GM11168 (cell line): ENCODE measurements at regions not wholly inside any gene's neighbourhood (a gene's known extent, or its start where the extent isn't known, plus 50 kb on each side); places are given as distances from the start of the nearest gene placed in this dataset.

ENCODE experiments used
- in situ Hi-C: fragments of 300-500 bp; cut with MboI; formaldehyde crosslinking; loops from one replicate; pipeline ENCODE4 v1.12.0; 2022; ENCODE audit warnings: low sequenced_read_pairs; ENCODE audit not compliant: unreplicated experiment

DNA sequence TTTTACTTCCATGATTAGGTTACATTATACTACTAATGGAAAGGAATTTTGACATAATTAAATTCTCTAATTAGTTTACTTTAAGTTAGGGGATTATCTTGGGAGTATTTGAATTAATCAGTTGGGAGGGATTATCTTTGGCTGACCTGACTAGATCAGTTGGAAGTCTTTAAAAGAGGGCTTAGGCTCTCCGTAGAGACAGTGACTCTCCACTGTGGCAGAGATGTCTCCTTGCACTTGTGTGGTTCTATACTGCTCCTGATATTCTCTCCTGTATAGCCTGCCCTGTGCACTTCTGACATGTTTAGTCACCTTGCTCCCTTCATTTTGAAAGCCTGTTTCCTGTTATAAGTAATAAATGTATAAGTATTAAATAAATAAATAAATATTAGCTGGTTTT lies 1612.3 kb upstream of the PRR20A start:
- in situ Hi-C loops = no loop called here

DNA sequence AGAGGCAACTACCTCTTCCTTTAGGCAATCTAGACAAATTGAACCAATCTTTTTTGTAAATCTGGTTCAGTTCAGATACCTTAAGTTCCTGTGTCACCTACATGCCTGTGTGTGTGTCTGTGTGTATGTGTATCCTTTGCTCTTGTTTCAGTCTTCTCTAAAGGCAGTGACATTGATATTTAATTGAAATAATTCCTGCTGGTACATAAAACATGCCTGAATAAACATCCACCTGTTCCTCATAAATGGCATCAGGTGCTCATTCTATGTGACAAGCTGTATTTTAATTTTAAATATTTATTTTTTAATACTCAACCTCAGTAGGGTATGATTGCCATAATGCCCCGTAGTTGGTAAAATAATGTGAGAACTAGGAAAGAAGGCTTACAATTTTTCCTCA lies 1606.4 kb upstream of the PRR20A start:
- in situ Hi-C loops = no loop called here

DNA sequence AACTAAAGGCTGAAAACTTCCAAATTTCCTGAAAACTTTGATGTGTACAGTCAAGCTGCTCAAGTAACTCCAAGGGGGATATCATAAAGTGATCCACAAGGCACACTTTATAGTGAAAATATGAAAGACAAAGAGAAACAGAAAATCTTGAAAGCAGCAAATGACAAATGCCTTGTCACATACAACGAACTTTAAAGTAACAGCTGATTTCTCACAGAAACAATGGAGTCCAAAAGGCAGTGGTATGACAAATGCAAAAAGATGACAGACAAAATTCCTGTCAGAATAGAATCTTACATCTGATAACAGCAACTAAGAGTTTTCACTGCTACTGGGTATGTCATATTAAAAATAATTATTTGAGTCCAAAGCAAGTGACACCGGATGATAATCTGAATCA lies 1602.3 kb upstream of the PRR20A start:
- in situ Hi-C loops = no loop called here

DNA sequence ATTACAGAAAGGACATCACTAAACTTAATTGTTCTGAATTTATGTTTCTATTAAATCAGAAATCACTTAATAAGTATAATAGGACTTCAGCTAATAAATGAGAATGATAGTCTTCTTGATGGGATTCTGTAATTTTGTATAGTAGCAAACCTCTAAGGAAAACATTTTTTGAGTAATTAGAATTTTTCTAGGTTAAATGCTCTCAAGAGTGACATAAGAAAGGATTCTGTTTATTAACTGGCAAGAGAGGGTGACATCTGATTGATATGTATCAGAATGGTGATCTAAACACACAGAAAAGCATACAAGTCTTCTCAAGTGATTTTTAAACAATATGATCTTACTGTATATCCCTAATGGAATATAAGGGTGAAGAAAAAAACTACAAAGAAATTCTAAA lies 1597.7 kb upstream of the PRR20A start:
- in situ Hi-C loops = no loop called here

DNA sequence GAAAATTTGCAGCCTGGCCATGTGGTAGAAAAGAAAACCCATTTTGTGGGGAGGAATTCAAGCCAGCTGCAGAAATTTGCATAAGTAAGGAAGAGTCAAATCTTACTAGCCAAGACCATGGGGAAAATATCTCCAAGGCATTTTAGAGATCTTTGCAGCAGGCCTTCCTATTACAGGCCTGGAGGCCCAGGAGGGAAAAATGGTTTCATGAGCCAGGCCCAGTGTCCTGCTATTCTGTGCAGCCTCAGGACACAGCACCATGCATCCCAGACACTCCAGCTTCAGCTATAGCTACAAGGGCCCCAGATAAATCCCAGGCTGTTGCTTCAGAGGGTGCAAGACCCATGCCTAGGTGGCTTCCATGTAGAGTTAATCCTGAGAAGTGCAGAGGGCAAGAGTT lies 1590.1 kb upstream of the PRR20A start:
- in situ Hi-C loops = no loop called here

DNA sequence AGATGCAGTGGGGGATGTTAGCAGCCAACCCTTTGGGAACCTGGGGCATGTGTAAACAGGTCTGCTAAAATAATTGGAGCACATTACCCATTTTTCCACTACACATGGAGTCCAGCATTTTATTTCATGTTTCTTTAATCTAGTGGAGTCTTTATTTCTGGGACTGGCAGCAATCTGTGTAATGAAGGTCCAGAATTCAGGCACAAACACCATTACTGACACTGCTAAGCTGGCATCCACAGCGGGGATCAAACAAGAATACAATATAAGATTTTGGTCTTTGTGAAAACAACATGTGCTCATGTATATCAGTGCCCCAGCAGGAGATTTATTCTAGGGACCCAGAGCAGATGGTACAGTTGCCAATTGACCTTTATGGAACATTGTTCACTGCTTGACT lies 1587.0 kb upstream of the PRR20A start:
- in situ Hi-C loops = no loop called here

DNA sequence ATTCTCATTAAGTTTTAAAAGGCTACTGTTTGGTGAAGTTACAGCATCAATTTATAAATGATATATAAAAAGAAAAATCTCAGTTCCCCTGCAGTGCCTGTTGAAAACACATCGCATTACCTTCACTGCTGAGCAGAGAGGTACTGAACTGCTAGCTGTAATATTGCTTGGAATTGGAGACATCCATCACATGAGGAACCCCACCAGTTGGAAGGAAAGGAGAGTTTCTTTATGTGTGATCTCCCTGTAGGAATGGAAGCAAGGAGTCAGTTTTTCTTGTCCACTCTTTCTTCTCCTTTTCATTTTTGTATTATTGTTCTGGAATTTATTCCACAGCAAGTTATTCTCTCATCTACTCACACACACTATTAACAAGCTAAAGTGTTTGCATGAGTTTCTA lies 1586.0 kb upstream of the PRR20A start:
- in situ Hi-C loops = no loop called here

DNA sequence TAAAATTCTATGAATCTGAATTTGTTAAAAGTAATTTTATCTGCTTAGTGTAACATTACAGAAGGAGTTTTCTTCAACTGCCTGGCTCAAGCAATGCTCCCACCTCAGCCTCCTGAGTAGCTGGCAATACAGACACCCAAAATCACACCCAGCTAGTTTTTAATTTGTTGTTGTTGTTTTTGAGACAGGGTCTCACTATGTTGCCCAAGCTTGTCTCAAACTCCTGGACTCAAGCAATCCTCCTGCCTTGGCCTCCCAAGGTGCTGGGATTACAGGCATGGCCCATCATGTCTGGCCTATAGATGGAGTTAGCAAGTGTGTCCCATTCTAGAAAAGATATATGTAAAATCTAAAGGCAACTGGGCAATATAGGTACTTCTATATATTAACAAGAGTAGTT lies 1580.4 kb upstream of the PRR20A start:
- in situ Hi-C loops = no loop called here

DNA sequence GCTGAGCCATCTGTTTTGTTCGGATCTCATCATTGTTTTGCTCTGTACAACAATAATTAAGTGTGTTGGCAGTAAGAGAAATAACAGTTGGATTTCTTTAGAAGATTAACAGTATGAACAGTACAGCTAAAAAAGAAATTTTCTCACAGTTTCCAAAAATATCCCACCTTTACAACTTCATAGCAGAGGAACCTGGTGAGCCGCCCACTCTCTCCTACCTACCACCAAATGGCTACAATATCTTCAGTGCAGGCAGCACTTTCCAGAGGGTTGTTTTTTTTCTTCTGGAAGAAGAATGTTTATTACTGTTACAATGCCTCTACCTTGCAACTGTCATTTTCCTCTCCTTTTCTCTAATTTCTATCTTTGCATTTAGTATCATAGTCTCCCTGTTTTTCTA lies 1577.5 kb upstream of the PRR20A start:
- in situ Hi-C loops = no loop called here

DNA sequence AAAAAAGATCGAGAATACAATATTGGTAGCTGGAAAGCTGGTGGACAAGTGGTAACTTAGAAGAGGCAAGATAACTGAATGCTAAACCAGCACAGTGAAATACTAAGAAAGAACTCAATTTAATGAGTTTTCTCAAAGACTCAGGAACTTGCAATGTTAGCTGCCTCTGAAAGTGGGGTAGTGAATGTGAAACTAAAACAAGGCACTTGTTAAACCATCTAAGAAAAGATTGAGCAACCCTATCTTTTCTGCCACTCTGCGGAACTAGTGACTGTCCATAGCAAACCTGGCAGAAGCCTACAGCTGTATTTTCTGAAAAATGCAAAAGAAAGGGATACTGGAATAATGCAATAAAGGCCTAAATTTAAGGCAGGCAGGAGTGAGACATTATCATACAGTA lies 1574.4 kb upstream of the PRR20A start:
- in situ Hi-C loops = no loop called here

DNA sequence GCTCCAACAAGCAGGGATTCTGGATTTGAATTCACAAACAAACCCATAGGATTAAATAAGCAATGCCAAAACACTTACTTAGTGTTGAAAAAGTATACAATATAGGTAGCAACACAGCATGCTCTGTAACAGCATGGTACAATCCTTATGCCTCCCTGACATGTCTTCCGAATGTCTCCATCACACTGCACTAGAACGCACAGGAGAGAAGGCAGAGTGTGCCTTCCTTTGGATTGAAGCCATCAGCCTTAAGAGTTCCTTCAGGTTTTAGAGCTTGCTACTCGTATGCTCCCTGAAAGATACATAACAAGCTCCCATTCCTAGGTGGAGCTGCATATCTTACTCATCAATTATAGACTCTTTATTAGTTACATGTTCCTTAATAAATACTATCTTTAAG lies 1573.9 kb upstream of the PRR20A start:
- in situ Hi-C loops = no loop called here

DNA sequence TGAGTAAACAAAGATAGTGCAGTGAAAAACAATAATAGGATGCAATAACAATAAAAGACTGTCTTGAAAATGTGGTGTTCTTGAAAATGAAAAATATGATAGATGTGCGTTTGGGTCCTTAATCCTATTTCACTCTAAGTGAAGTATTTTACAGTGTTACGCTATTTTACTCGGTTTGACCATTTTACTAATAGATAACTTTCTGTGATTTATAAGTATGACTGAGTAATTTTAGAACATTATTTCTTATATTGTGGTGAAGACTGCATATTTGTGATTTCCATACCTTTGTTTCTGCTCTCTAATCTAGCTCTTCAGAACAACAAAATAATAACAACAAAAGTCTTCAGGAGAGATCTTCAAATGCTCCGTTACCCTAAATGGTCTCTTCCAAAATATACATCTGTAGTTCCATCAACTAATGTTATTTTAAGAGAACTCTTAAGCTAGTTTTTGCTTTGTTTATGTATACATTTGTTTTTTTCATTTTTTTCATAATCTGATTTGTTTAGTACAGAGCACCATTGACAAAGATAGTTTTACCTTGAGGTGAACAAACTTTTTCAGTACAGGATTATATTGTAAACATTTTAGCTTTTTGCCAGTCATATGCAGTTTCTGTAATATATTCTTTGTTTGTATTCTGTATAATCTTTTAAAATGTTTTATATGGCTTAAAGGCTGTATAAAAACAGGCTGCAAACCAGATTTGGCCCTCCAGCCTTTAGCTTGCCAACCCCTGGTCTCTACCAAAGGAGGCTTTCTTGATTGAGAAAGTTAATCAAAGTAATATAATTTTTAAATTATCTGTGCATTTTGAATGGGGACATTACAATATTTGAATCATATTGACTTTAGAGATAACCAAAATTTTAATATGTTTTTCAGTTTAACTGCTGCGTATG lies 1572.7 kb upstream of the PRR20A start:
- in situ Hi-C loops = no loop called here

DNA sequence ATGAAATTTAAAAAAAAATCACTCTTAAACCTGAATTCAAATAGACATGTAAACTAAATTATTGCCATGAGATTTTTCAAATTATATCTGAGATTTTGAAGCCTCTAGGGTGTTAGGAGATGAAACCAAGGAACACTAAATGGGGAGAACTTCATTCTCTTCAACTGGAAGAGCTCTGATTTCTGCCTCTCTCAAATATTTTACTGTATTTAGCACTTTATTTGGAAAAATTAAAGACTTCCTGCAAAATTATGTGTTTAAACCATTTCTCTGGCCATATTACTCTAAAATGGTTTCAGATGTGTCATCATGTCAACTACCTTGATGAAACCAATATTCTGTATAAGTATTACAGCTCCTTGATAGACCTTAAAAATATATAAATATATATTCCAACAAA lies 1571.6 kb upstream of the PRR20A start:
- in situ Hi-C loops = no loop called here

DNA sequence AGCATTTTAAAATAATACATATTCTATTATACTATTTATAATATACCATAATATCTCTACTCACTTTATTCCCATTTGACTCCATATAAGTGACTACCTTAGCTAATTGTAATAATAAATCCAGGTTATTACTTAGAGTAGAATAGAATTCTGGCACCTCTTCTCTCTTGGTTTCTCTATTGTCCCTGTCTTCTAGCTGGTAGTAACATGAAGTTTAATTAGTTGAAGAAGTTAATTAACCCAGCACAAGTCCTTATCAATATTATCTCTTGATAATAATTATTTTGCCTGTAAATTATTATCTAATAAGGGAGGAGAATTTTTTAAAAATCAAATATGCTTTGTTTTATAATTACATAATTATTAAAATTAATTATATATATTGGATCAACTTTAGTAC lies 1571.2 kb upstream of the PRR20A start:
- in situ Hi-C loops = no loop called here

DNA sequence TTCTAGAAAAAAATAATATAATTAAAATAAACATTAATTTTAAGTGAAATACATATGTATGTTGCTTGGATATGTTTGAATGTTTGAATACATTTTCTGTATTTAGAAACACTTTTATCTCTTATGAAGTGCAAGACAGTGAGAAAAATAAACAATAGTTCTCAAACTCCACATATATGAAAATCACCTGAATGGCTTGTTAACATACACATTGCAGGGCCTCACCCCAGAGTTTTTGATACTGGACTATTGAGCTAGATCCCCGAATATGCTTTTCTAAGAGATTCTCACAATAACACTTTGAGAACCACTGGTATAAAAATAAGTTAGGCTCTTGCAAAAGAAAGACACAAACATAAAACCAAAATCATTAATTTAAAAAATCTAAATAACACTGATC lies 1570.3 kb upstream of the PRR20A start:
- in situ Hi-C loops = no loop called here

DNA sequence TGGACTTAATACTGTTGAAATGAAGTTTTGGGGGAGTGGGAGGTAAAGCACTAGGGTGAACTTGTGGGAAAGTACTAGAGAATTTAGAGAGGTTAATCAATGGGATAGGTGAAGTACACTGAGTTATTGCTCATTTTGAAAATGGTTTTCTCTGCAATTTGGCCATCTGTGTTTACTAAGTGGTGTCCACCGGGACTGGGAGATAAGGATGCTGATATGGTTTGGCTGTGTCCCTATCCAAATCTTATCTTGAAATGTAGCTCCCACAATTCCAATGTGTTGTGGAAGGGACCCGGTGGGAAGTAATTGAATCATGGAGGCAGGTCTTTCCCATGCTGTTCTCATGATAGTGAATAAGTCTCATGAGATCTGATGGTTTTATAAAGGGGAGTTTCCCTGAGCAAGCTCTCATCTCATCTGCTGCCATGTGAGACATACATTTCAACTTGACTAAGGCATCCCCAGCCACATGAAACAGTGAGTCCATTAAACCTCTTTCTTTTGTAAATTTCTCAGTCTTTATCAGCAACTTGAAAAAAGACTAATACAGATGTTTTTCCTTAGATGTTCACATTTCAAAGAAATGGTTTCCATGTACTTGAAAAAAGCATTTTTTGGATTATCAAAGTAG lies 1569.4 kb upstream of the PRR20A start:
- in situ Hi-C loops = no loop called here

DNA sequence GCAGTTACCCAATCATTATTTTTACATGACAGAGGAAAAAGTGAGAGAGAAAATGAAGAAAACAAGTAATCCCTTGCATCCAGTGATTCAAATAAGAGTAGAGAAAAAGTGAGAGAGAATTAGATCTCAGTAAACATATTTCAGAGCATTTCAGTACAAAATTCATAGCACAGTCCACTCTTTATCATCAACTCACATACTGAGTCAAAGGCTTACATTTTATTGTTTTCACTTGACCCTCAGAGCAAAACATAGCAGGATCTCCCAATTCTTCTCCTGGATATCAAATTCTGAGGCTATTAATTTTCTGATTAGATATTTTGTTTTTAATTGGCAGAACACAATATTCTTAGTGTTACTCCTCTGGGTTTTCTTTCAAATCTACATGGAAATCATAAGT lies 1568.3 kb upstream of the PRR20A start:
- in situ Hi-C loops = no loop called here

DNA sequence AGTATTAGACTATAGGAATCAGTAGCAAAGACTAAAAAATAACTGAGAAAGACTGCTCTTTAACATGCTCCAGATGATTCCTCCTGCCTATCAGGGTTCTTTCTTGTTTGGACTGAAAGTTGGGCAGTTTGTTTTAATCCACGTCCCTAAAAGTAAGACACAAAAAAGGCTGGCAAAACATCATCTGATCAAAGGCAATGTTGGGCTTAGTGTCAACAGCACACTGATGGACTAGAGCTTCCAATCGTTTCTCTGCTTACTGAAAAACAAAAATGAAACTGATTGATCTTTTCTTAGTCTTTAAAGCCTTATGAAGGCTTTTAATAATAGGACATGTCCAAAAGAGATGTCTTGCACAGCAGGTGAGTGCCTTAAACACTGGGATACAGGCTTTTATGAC lies 1567.9 kb upstream of the PRR20A start:
- in situ Hi-C loops = no loop called here

DNA sequence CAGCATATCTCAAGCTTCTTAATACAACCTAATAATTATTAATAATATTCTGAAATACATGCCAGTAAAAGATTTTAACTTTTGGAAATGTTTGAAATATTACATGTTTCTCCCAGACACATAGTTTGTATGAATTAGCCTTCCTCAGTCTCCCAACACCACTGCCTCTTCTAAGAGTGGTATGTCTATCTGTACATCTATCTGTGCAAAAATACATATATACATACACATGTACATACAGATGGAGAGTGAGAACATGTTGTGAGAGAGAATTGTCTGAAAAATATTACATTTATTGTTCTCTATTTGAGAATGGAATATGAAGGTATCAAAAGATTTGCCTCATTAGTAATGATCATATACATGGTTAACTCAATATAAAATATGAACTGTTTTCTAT lies 1567.2 kb upstream of the PRR20A start:
- in situ Hi-C loops = no loop called here

DNA sequence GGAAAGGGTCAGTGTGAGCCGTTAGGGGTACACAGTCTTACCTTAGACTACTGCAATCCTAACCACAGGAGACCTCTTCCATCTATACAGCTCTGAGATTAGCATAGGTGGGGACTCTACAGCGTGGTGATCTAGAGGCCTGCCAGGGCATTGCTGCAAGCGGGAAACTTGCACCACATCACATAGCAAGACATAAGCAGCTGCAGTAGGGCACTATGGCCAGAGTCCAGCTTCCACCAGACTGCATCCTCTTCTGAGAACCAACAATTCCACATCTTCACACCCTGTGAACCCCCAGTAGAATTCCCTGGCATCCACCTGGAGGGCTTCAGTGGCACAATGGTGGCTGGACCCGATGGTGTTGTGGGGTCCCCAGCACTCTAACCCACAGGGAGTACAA lies 1564.3 kb upstream of the PRR20A start:
- in situ Hi-C loops = no loop called here

DNA sequence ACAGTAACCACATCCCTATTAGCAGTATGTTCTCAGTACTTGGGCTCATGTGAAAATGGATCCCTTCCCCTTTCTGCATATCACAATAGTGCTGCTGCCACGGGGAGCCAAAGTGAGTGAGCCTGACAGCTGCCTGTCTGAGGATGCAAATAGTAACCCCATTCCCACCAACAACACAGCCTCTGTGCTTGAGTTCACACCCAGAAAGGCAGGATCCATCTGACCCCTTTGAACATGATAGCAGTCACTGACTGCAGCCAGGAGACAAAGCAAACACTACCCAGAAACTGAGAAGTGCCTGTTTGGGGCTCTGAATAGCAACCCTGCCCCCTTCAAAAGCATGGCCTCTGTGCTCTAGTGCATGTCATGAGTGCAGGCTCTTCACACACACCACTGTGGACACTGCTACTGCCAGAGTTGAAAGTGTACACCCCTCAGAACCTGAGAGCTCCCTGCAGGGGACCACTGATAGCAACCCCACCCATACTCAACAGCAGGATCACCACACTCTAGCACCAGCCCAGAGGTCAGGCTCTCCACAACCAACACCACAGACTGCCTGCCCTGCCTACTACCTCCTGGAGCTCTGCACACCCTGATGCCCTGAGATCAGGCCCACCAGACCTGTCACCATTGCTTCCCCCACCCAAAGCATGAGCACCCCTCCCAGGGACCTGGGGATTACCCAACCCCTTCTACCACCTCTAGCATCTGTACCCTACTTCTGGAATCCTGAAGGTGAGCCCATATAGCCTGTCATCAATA lies 1563.5 kb upstream of the PRR20A start:
- in situ Hi-C loops = no loop called here
